ENCODE measurements at regions not wholly inside any gene's neighbourhood (a gene's known extent, or its start where the extent isn't known, plus 50 kb on each side); places are given as distances from the start of the nearest gene placed in this dataset.
"Not testable (repeated sequence)": the region's sequence is repeated elsewhere in the genome, so short reads cannot be mapped to it uniquely, and the experiment has no call there.

GRCh38 chr1:187847531-187847930, 1018.8 kb downstream of the PLA2G4A start:
- DNase-seq, result no peak

GRCh38 chr1:187848321-187848720, 1019.6 kb downstream of the PLA2G4A start:
- no peak for DNase-seq

- DNase-seq, result not testable (repeated sequence)
Observed at GRCh38 chr1:187850146-187850545, 1021.4 kb downstream of the PLA2G4A start.

- no peak for DNase-seq
Observed at GRCh38 chr1:187853505-187853904, 1024.8 kb downstream of the PLA2G4A start.

- DNase-seq, result no peak
Observed at GRCh38 chr1:187854457-187854856, 1025.7 kb downstream of the PLA2G4A start.

GRCh38 chr1:187862506-187862905, 1033.8 kb downstream of the PLA2G4A start:
- no peak for DNase-seq

- no peak for DNase-seq
Observed at GRCh38 chr1:187870552-187870951, 1041.8 kb downstream of the PLA2G4A start.

GRCh38 chr1:187871177-187871845, 1042.6 kb downstream of the PLA2G4A start:
- DNase-seq, result peak; percentile 45

- DNase-seq, result no peak
Observed at GRCh38 chr1:187872550-187872949, 1043.8 kb downstream of the PLA2G4A start.

GRCh38 chr1:187873126-187873525, 1044.4 kb downstream of the PLA2G4A start:
- no peak for DNase-seq

GRCh38 chr1:187876775-187877174, 1048.0 kb downstream of the PLA2G4A start:
- no peak for DNase-seq

GRCh38 chr1:187877220-187877619, 1048.5 kb downstream of the PLA2G4A start:
- DNase-seq, result peak; percentile 83

- DNase-seq, result no peak
Observed at GRCh38 chr1:187878883-187879282, 1050.1 kb downstream of the PLA2G4A start.

GRCh38 chr1:187883356-187883755, 1054.6 kb downstream of the PLA2G4A start:
- DNase-seq, result no peak

GRCh38 chr1:187891993-187892682, 1063.4 kb downstream of the PLA2G4A start:
- DNase-seq, result no peak

- DNase-seq, result no peak
Observed at GRCh38 chr1:187892683-187893039, 1063.9 kb downstream of the PLA2G4A start.

- no peak for DNase-seq
Observed at GRCh38 chr1:187893471-187893870, 1064.7 kb downstream of the PLA2G4A start.

- DNase-seq, result no peak
Observed at GRCh38 chr1:187894349-187894748, 1065.6 kb downstream of the PLA2G4A start.

- no peak for DNase-seq
Observed at GRCh38 chr1:187903223-187903622, 1074.5 kb downstream of the PLA2G4A start.

- no peak for DNase-seq
Observed at GRCh38 chr1:187909382-187909781, 1080.6 kb downstream of the PLA2G4A start.

- no peak for DNase-seq
Observed at GRCh38 chr1:187911820-187912219, 1083.1 kb downstream of the PLA2G4A start.

GRCh38 chr1:187920976-187921375, 1092.2 kb downstream of the PLA2G4A start:
- DNase-seq, result no peak

- no peak for DNase-seq
Observed at GRCh38 chr1:187921426-187921825, 1092.7 kb downstream of the PLA2G4A start.

GRCh38 chr1:187922255-187922654, 1093.5 kb downstream of the PLA2G4A start:
- no peak for DNase-seq

GRCh38 chr1:187924252-187924651, 1095.5 kb downstream of the PLA2G4A start:
- DNase-seq, result no peak
